HFF-Myc (cell line): ENCODE measurements at regions not wholly inside any gene's neighbourhood (a gene's known extent, or its start where the extent isn't known, plus 50 kb on each side); places are given as distances from the start of the nearest gene placed in this dataset.
"Not testable (repeated sequence)": the region's sequence is repeated elsewhere in the genome, so short reads cannot be mapped to it uniquely, and the experiment has no call there.

Experiments
- DNase-seq: peaks from one replicate; pipeline ENCODE4 v3.0.0-alpha.2; 2011; ENCODE audit warnings: low read depth; ENCODE audit errors: extremely low read depth
- H3K4me3 ChIP-seq: replicated peaks from 2 replicates; pipeline ENCODE4 v1.5.1; 2011; ENCODE audit warnings: low read depth, mild to moderate bottlenecking, control low read depth, low read length
- TF ChIP-seq, protein P1 (sequence below): IDR thresholded peaks from 2 replicates; pipeline ENCODE4 v1.5.1; 2012; ENCODE audit warnings: mild to moderate bottlenecking, low read depth, low read length, control low read depth; ENCODE audit errors: missing control alignments

DNA sequence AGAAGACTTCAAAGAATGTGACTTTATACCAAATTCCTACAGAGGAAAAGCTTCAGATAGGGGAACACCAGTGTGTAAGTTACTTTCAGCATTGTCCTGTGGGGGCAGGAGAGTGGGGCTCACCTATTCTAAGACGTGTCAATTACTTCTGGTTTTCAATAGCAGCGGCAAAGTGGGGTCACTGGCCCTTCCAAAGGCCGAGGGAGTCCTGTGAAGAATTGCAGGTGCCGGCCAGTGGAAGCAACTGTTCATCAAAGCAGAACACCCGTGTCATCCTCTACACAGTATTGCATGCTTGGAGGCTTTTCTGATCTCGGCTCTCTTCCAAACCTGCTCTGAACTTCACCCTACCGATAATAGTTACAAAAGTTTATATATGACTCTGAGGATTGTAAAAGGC, 1176.5 kb upstream of the TMEFF2 start:
- H3K4me3 ChIP-seq, result no peak overlapping the region
- no peak for DNase-seq
- TF ChIP-seq, protein P1, sequence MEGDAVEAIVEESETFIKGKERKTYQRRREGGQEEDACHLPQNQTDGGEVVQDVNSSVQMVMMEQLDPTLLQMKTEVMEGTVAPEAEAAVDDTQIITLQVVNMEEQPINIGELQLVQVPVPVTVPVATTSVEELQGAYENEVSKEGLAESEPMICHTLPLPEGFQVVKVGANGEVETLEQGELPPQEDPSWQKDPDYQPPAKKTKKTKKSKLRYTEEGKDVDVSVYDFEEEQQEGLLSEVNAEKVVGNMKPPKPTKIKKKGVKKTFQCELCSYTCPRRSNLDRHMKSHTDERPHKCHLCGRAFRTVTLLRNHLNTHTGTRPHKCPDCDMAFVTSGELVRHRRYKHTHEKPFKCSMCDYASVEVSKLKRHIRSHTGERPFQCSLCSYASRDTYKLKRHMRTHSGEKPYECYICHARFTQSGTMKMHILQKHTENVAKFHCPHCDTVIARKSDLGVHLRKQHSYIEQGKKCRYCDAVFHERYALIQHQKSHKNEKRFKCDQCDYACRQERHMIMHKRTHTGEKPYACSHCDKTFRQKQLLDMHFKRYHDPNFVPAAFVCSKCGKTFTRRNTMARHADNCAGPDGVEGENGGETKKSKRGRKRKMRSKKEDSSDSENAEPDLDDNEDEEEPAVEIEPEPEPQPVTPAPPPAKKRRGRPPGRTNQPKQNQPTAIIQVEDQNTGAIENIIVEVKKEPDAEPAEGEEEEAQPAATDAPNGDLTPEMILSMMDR, result no peak

DNA sequence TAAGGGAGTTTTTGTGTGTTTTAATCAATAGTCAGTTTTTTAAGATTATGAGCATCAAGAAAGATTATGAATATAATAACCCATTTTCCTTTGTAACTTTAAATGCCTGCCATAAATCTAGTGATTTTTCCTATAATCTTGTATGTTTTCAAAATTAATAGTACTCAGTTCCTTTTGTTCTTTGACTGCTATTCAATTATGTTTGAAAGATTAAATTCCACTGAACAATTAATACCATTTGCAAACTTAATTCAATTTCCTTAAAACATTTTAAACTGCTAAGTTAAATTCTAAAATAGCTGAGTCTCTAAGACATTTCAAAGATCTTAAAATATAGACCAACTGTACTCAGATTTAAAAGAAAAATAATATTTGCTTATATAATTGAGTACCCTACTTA, 1173.9 kb upstream of the TMEFF2 start:
- H3K4me3 ChIP-seq, result no peak overlapping the region
- DNase-seq, result no peak
- TF ChIP-seq, protein P1, result no peak

- no peak for DNase-seq
- TF ChIP-seq, protein P1, result no peak
- no peak overlapping the region for H3K4me3 ChIP-seq
Observed at GRCh38 chr2:193357508-193357907, 1162.8 kb upstream of the TMEFF2 start.

DNA sequence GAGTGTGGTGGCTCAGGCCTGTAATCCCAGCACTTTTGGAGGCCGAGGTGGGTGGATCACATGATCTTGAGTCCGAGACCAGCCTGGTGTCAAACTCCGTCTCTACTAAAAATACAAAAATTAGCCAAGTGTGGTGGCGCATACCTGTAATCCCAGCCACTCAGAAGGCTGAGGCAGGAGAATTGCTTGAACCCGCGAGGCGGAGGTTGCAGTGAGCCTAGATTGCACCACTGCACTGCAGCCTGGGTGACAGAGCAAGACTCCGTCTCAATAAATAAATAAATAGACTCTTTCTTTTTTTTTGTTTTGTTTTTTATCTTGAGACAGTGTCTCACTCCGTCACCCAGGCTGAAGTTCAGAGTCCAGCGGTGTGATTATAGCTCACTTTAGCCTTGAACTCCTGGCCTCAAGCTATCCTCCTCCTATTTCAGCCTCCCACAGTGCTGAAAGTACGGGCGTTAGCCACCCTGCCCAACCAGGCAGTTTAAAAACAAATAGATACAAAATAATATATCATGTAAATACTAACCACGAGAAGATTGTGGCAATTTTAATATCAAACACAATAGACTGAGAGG, 1158.0 kb upstream of the TMEFF2 start:
- not testable (repeated sequence) for DNase-seq, H3K4me3 ChIP-seq

DNA sequence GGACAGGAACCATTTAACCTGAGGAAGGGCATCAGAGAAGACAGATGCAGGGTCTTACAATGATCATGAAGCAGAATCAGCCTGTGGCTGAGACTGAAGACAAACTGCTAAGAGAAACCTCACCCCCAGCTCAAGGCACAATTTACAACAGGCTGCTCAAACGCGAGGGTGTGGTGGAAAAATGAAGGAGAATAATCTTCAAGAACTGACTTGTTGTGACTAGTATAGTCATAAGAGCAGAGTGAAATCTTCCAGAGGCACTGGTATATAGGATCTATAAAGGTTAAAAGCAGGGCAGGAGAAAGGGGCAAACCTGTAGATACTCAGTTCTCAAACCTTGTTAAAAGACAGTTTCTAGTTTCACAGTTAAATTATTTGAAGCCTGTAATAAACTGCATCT, 1155.8 kb upstream of the TMEFF2 start:
- no peak for DNase-seq
- no peak overlapping the region for H3K4me3 ChIP-seq
- TF ChIP-seq, protein P1, result no peak

GRCh38 chr2:193349642-193350041, 1154.9 kb upstream of the TMEFF2 start:
- TF ChIP-seq, protein P1, result no peak
- no peak overlapping the region for H3K4me3 ChIP-seq
- DNase-seq, result no peak

GRCh38 chr2:193348055-193348454, 1153.3 kb upstream of the TMEFF2 start:
- H3K4me3 ChIP-seq, result no peak overlapping the region
- DNase-seq, result no peak

More at GRCh38 chr2:193348055-193348454, 1153.3 kb upstream of the TMEFF2 start:
- TF ChIP-seq, protein P1, result no peak
